Retinal pigment epithelial cell (primary cell): ENCODE measurements at regions not wholly inside any gene's neighbourhood (a gene's known extent, or its start where the extent isn't known, plus 50 kb on each side); places are given as distances from the start of the nearest gene placed in this dataset.

Experiments
- DNase-seq: peaks from one replicate; pipeline ENCODE4 v3.0.0-alpha.2; 2010; ENCODE audit warnings: low read depth
- H3K4me3 ChIP-seq: 2 replicates; pipeline ENCODE4 v1.5.1; 2011; ENCODE audit warnings: mild to moderate bottlenecking, low read length, control low read depth, moderate library complexity
- TF ChIP-seq, protein P1 (sequence below): conservative IDR thresholded peaks from 2 replicates; pipeline ENCODE4 v1.5.1; 2011; ENCODE audit warnings: low read depth, low read length, control low read depth, inconsistent platforms

DNA sequence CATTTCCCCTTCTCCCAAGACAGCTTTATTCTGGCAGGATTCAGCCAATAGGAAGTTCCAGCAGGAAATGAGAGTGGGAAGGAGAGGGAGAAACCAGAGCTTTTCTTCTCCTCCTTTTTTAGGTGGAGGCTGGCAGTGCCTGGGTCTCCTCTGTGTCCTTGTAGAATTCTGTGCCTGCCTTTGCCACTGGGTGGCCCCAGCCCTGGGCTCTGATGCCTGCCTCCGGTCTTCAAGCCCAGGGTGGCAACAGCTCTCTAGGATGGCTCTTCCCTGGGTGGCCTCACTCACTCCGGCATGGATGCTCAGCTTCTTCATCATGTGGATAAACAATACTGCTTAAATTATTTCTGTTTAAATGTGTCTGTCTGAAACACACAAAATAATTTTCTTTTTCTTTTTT, 694.8 kb downstream of the SEMA5A start:
- DNase-seq = no peak
- no peak overlapping the region for H3K4me3 ChIP-seq
- TF ChIP-seq, protein P1, sequence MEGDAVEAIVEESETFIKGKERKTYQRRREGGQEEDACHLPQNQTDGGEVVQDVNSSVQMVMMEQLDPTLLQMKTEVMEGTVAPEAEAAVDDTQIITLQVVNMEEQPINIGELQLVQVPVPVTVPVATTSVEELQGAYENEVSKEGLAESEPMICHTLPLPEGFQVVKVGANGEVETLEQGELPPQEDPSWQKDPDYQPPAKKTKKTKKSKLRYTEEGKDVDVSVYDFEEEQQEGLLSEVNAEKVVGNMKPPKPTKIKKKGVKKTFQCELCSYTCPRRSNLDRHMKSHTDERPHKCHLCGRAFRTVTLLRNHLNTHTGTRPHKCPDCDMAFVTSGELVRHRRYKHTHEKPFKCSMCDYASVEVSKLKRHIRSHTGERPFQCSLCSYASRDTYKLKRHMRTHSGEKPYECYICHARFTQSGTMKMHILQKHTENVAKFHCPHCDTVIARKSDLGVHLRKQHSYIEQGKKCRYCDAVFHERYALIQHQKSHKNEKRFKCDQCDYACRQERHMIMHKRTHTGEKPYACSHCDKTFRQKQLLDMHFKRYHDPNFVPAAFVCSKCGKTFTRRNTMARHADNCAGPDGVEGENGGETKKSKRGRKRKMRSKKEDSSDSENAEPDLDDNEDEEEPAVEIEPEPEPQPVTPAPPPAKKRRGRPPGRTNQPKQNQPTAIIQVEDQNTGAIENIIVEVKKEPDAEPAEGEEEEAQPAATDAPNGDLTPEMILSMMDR = peak; percentile 15

GRCh38 chr5:8857051-8857450, 688.8 kb downstream of the SEMA5A start:
- no peak for DNase-seq
- H3K4me3 ChIP-seq = no peak overlapping the region
- TF ChIP-seq, protein P1 = no peak

- H3K4me3 ChIP-seq = no peak overlapping the region
- TF ChIP-seq, protein P1 = no peak
- no peak for DNase-seq
These were observed 684.1 kb downstream of the SEMA5A start for GRCh38 chr5:8861764-8862163.

GRCh38 chr5:8864053-8864452, 681.8 kb downstream of the SEMA5A start:
- TF ChIP-seq, protein P1 = peak; percentile 69
- no peak for DNase-seq

GRCh38 chr5:8865266-8865665, 680.6 kb downstream of the SEMA5A start:
- no peak overlapping the region for H3K4me3 ChIP-seq
- no peak for DNase-seq
- TF ChIP-seq, protein P1 = no peak

More at GRCh38 chr5:8864053-8864452, 681.8 kb downstream of the SEMA5A start:
- H3K4me3 ChIP-seq = no peak overlapping the region

- DNase-seq = no peak
- no peak overlapping the region for H3K4me3 ChIP-seq
- TF ChIP-seq, protein P1 = no peak
These were observed 680.0 kb downstream of the SEMA5A start for GRCh38 chr5:8865686-8866374.

GRCh38 chr5:8868283-8868682, 677.6 kb downstream of the SEMA5A start:
- DNase-seq = no peak
- TF ChIP-seq, protein P1 = no peak

More at GRCh38 chr5:8868283-8868682, 677.6 kb downstream of the SEMA5A start:
- no peak overlapping the region for H3K4me3 ChIP-seq
